GM21447 (cell line): ENCODE measurements at regions not wholly inside any gene's neighbourhood (a gene's known extent, or its start where the extent isn't known, plus 50 kb on each side); places are given as distances from the start of the nearest gene placed in this dataset.
"Not testable (repeated sequence)": the region's sequence is repeated elsewhere in the genome, so short reads cannot be mapped to it uniquely, and the experiment has no call there.

Experiments
- ATAC-seq: cut with Tn5 transposase; IDR thresholded peaks from one replicate; pipeline ENCODE4 v1.9.1; 2021; ENCODE audit not compliant: unreplicated experiment

DNA sequence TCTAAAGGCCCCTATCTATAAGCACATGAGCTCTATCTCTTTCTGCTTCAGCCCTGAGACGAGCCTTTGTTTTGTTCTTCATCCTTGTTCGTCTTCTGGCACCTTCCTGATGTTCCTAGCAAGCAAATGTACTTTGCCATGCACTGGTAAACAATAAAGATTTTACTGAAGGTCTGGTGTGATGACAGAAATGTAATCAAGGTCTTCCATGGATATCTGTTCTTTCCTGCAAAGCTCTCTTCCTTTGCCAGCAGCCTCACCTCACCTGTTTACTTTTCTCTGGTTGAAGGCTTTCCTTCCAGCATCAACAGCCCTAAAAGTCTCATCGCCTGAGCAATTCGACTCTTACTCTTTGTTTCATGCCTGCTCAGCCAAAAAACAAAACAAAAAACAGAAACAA is 330.3 kb downstream of the PCNX1 start:
- no peak for ATAC-seq

DNA sequence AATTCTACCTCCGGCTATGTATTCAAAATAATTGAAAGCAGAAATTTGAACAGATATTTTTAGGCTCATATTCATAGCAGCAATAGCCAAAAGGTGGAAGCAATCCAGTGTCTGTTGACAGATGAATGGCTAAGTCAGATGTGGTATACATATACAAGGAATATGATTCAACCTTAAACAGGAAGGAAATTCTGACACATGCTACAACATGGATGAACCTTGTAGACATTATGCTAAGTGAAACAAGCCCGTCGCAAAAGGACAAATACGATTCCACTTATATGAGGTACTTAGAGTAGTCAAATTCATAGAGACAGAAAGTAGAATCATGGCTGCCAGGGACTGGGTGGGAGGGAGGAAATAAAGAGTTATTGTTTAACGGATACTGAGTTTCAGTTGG is 331.6 kb downstream of the PCNX1 start:
- ATAC-seq: no peak

DNA sequence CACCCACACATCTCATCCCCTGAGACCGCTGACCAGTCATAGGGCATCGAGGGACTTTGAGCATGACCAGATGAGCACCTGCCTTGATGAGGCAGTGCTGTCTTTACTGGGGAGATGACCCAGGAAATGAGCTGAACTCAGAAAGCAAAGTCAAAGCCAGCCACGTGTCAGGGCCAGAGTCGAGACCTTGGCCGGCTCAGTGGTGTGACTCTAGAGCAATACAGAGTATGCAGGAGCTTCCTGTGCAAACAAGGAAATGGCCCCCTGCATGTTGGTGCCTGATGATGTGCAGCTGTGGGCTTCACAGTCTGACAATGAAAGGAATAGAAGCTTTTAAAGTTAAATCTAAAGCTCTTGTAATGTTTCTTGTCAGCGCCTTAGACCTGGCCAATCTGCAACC is 332.9 kb downstream of the PCNX1 start:
- no peak for ATAC-seq

DNA sequence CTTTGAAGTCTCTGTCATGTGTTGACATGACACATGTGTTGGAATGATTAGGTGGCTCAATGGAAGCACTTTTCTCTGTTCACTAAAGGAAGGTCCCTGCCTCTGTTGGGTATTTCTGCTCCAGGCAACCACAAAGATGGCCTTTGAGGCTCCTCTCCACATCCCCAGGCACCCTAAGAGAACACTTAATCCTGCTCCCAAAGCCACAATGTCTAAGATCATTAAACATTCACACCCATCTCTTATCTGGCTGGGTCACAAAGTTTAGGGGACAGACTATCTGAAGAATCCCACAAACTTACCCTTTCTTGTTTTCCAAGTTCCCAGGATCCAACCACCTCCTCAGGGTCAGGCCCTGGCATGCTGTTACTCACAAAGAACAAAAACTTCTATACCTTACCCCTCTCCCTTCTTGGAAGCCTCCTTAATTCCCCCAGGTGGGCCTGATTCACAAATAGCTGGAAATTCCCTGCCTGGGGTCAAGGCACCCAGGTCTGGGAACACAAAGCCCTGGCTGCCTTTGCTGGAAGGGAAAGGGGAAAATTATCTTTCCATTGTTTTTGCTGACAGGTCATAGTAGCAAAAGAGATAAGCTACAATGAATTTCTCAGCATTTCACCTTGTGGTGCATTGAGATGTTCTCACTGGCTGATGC is 333.7 kb downstream of the PCNX1 start:
- no peak for ATAC-seq

DNA sequence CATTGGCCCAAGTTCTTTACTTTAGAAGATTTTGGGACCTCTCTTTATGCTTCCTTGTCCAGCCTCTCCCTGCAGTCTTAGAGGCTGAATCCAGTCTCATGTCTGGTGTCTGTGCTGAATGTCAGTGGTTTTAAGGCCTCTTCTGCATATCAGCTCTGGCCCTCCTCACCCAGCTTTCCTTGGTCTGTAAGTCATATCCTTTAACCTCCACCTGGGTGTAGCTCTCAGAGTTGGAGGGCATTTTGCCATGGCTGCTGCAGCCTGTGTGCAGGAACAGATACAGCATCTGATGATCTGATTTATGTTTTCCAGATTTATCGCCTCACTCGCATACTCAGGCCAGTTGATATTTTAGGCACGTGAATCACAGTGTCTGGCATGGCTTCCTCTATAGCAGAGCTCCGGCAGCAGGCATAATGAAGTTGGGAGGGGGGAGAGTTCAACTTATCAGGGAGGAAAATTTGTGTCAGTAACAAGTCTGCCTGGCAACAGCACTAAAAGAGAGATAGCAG is 335.0 kb downstream of the PCNX1 start:
- no peak for ATAC-seq

DNA sequence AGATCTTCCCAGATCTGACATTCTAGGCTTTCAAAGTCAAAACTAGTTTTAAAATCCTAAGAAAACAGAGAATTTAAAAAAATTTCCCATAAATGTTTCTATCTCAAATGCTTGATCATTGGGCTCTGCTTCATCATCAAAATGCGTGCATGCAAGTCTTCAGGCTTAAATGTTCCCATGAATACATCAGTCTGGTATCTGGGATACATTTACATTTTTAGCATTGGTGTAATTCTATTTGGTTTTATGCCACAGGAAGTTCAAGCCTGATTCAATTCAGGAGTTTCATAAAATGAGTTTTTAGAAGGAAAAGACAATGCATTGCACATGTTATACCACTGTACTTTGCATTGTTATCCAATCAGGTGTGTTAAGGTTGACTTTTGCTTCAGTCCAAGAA is 336.4 kb downstream of the PCNX1 start:
- ATAC-seq: no peak

DNA sequence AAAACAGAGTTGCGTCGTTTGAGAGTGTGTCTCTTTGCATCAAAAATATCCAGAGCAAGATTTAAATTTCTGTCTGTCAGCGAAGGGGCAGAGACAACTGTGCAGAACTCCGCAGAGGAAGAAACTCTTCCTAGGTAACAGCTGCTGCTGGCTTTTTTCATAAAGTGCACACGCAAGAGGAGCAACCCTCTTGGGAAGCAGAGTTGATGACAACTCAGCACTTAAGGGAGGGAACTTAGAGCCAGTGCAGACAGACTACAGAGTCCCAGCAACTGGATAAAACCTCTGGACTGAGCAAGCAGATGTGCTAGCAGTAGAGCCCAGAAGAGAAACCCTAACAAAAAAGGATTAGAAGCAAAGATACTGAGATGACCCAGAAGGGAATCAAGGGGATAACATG is 337.1 kb downstream of the PCNX1 start:
- no peak for ATAC-seq

DNA sequence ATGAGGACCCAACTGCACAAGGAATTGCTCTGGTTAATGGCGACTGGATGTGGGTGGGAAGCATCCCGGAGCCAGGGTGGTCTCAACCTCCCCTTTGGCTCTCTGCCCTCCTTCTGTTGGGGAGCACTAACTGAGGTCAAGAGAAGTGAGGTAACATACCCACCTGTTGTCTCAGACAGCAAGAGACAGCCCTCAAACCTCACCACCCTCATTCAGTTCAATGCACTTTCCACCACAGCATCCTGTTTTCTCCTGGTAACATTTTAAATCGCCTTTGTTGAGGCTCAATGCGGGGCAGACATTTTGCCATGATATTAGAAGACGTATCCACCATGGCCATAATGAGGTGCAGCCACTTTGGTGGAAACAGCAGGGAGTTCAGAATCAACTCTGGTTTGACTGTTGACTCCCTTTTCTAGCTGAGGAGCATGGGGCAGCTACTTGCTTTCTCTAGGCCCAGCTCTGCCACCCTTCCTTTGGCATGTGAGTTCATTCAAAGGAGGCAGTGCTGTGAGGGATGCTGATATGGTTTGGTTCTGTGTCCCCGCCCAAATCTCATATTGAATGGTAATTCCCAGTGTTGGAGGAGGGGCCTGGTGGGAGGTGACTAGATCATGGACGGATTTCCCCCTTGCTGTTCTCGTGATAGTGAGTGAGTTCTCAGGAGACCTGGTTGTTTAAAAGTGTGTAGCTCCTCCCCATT is 338.6 kb downstream of the PCNX1 start:
- no peak for ATAC-seq

DNA sequence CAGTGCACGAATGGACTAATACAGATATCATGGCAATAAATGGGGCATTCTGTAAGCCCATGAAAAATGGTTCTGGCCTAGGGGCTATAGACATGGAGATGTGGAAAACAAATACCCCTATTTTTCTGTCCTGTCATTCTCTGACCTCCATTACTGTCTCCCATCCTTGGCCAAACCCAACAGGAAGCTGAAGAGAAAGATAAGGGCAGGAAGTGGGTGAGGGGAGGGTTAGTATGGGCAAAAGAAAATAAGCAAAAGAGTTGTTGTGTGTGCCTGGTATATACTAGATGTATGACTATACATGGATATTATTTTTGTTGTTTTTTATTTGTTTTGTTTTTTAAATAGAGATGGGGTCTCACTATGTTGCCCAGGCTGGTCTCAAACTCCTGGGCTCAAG is 339.3 kb downstream of the PCNX1 start:
- no peak for ATAC-seq

DNA sequence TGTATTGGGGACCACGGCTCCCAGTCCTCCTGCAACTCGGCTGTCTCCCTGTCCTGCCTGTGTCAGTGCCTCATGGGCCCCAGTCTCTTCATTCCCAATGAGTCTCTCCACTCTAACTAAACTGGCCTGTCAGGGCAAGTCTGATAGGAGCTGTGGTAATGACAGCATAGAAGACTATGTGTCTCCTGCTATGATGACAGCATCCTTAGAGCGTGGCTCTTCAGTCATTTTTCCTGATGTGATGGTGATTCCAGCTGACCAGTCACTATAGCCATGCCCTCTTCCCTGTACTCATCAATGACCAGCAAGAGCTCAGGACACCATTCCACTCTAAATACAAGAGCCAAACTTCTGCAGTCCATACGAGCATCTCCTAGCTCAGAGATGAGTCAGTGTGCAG is 339.8 kb downstream of the PCNX1 start:
- ATAC-seq: no peak

DNA sequence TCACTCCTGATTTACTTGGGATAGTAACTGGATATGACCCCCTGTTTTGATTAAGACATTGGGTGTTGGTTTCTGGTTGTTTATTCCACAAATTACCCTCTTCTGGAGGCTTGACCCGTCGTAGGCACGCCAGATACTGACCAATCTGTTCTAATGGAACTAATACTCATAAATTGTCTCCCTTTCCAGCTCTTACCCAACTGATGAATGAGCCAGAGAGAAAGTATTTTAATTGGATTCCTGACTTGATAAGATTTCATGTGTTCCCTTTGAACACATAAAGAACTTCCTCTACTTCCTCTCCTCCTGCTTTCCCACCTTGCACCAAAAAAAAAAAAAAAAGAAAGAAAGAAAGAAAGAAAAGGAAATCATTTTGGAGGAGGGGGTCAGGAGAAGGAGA is 340.9 kb downstream of the PCNX1 start:
- no peak for ATAC-seq

DNA sequence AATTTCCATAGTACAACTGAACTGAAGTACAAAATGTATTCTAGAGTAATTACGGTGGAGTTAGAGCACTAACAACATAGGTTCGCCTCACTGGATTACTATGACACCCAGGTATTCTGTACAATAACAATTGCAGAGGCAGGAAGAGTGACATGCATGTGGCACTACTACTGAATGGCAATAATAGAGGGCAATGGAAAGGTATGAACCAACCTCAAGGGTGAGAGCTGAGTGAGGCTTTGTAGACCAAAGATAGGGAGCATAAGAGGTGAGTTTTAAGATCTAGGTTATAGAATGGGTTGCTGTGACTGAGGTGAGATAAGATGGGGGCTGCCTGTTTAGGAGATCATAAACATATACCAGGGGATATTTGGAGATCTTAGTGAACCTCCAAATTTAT is 343.1 kb downstream of the PCNX1 start:
- ATAC-seq: no peak

DNA sequence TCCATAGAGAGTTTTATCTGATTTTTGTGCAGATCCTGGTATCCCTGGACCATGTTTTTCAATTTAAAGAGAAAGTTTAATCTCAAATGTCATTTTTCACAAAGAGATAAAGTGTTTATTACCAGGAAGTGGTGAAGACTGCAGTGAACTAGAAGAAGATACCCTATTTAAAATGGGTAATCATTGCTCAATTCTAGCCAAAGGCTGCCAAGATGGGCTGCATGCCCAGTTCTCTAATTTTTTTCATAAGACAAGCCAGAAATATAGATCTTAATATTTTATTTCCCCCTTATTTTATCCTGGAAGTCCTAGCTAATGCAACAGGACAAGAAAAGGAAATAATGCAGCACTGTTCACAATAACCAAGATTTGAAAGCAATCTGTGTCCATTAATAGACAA is 343.5 kb downstream of the PCNX1 start:
- ATAC-seq: no peak

DNA sequence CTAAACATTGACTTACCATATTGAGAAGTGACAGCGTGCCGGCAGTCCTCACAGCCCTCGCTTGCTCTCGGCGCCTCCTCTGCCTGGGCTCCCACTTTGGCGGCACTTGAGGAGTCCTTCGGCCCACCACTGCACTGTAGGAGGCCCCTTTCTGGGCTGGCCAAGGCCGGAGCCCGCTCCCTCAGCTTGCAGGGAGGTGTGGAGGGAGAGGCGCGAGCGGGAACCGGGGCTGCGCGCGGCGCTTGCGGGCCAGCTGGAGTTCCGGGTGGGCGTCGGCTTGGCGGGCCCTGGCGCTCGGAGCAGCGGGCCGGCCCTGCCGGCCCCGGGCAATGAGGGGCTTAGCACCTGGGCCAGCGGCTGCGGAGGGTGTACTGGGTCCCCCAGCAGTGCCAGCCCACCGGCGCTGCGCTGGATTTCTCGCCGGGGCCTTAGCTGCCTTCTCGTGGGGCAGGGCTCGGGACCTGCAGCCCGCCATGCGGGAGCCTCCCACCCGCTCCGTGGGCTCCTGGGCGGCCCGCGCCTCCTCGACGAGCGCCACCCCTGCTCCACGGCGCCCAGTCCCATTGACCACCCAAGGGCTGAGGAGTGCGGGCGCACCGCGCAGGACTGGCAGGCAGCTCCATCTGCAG is 346.9 kb downstream of the PCNX1 start:
- ATAC-seq: not testable (repeated sequence)

DNA sequence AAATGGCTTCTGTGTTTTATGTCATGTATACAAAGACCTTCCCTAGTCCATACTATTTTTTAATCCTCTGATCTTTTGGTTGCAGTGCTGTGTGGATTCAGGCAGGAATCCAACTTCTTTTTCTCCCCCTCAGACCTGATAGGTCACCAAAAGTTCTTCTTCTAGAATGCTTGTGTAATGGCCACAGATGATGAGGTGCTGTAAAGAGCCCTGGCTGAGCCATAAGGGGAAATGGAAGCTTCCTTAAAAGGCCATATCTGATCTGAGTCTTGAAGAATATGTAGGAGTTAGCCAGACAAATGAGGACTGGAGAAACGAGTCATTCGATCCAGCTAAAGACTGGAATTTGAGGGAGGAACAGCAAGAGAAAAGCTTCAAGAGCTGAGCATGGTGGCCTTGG is 353.9 kb downstream of the PCNX1 start:
- no peak for ATAC-seq

DNA sequence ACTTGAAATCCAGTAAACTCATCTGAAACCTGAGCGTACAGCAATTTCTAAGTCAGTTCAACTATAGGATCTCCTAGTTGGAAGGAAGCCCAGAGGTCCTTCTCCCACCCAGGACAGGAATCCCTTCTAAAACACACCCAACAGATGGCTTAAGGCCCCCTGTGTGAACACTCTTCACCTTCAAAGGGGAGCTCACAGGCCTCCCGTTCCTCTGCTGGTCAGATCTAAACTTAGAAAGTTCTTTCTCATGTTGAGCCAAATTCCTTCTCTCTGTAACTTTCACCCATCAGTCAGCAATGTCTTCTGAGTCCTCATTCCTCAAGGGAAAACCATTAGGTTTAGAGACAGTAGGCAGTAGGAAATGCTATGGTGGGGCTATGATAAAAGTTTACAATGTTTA is 355.2 kb downstream of the PCNX1 start:
- no peak for ATAC-seq

DNA sequence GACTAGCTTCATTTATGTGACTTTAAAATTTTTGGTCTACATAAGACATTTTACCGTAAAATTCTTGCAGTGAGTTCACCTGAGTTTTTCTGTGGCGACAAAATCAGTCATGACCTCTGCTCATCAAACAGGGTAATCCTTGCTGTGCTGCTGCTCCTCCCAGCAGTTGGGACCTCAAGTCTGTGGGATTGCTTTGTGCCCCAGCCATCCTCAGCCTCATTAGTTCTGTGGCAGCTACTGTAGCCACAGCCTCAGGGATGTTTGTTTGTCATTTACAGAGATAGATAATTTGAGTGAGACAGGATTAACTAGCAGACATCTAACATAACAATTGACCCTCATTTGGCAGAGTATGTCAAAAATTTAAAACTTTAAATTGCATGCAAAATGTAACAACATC is 357.0 kb downstream of the PCNX1 start:
- no peak for ATAC-seq

DNA sequence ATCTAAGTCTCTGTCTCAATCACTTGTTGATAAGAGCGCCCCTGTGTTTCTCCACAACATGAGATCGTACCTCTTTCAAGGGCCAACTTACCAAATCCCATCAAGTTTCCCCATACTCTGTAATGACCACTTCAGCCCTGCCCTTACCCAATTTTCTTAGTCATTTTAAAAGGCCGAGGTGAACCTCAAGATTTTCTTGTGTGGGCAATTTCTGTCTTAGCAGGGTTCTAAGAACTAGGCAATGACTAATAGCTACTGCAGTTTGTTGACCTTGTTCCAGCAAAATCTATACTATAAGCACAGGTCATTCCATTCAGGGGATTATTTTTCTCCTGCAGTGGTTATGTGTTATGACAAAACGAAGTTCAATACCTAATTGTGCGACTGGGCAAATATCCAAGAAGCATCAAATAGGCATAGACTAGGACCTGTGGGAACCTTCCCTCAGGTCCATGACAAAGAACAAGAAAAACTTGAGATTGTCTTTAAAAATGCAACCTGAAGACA is 359.8 kb downstream of the PCNX1 start:
- peak; percentile 65 for ATAC-seq

DNA sequence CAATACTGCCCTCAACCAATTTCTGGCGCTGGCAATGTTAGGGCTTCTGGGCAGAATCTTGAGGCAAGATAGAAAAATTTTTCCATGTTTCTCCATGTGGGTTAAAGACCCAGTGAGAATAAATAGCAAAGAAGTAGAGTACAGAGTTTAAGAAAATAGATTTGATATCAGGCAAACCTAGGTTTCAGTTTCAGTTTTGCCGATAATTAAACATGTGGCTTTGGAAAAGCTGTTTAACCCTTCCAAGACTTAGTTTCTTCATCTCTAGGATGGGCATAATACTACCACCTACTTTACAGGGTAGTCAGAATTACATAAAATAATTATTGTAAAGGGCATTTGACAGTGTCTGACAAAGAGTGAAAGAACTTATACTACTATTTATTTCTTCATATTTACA is 360.4 kb downstream of the PCNX1 start:
- ATAC-seq: no peak

DNA sequence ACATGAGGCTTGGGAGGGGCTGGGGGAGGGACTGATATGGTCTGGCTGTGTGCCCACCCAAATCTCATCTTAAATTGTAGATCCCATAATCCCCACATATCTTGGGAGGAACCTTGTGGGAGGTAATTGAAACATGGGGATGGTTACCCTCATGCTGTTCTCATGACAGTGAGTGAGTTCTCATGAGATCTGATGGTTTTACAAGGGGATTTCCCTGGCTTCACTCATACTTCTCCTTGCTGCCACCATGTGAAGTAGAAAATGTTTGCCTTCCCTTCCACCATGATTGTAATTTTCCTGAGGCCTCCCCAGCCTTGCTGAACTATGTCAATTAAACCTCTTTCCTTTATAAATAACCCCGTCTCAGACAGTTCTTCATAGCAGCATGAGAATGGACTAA is 362.9 kb downstream of the PCNX1 start:
- no peak for ATAC-seq

DNA sequence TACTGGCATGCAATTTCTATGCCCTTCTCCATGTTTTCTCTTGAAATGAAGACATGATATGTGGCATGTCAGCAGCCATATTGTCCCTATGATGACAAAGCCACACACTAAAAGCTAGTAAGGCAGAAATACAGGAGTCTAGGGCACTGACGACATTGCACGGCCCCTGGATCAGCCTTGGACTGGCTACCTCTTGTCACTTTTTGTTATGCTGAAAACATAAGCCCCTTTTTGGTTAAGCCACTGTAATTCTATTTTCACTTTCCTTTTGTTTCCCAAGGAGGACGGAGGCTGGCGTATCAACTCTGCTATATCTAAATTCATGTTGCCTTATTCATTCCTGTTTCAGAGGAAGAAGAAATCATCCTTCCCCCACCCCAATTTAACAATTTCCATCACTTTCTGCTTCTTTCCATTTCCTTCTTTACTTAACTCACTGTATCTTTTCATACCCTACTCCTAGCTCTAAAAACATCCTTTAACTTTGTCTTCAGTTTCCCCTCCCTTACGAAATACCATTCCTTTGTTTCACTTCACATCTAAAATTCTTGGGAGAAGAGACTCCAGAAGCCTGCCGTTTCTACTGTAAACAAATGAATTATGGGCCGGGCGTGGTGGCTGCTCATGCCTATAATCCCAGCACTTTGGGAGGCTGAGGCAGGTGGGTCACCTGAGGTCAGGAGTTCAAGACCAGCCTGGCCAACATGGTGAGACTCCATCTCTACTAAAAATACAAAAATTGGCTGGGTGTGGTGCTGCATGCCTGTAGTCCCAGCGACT is 364.1 kb downstream of the PCNX1 start:
- ATAC-seq: no peak
